ENCODE measurements at regions not wholly inside any gene's neighbourhood (a gene's known extent, or its start where the extent isn't known, plus 50 kb on each side); places are given as distances from the start of the nearest gene placed in this dataset.

- no peak for DNase-seq
- in situ Hi-C loops (cut with MboI; ENCODE audit: low pct_unique_long_range_greater_than_20kb, low sequenced_read_pairs) = no loop called here
Measured at GRCh38 chr12:92547420-92547819, 155.4 kb upstream of the PLEKHG7 start.

GRCh38 chr12:92546635-92547348, 156.0 kb upstream of the PLEKHG7 start:
- in situ Hi-C loops (cut with MboI; ENCODE audit: low pct_unique_long_range_greater_than_20kb, low sequenced_read_pairs) = no loop called here
- DNase-seq = no peak

- in situ Hi-C loops (cut with MboI; ENCODE audit: low pct_unique_long_range_greater_than_20kb, low sequenced_read_pairs) = no loop called here
- no peak for DNase-seq
Measured at GRCh38 chr12:92546259-92546634, 156.5 kb upstream of the PLEKHG7 start.

- in situ Hi-C loops (cut with MboI; ENCODE audit: low pct_unique_long_range_greater_than_20kb, low sequenced_read_pairs) = no loop called here
- DNase-seq = no peak
Measured at GRCh38 chr12:92544322-92544721, 158.5 kb upstream of the PLEKHG7 start.

- peak; percentile 31 for DNase-seq
- in situ Hi-C loops (cut with MboI; ENCODE audit: low pct_unique_long_range_greater_than_20kb, low sequenced_read_pairs) = no loop called here
Measured at GRCh38 chr12:92543840-92544239, 158.9 kb upstream of the PLEKHG7 start.

GRCh38 chr12:92543359-92543758, 159.4 kb upstream of the PLEKHG7 start:
- no peak for DNase-seq
- in situ Hi-C loops (cut with MboI; ENCODE audit: low pct_unique_long_range_greater_than_20kb, low sequenced_read_pairs) = no loop called here

GRCh38 chr12:92541731-92542130, 161.1 kb upstream of the PLEKHG7 start:
- in situ Hi-C loops (cut with MboI; ENCODE audit: low pct_unique_long_range_greater_than_20kb, low sequenced_read_pairs) = no loop called here
- no peak for DNase-seq

GRCh38 chr12:92540782-92541423, 161.9 kb upstream of the PLEKHG7 start:
- in situ Hi-C loops (cut with MboI; ENCODE audit: low pct_unique_long_range_greater_than_20kb, low sequenced_read_pairs) = no loop called here
- DNase-seq = peak; percentile 56

- DNase-seq = peak; percentile 34
- in situ Hi-C loops (cut with MboI; ENCODE audit: low pct_unique_long_range_greater_than_20kb, low sequenced_read_pairs) = no loop called here
Measured at GRCh38 chr12:92539976-92540781, 162.6 kb upstream of the PLEKHG7 start.

GRCh38 chr12:92539110-92539749, 163.6 kb upstream of the PLEKHG7 start:
- in situ Hi-C loops (cut with MboI; ENCODE audit: low pct_unique_long_range_greater_than_20kb, low sequenced_read_pairs) = no loop called here
- DNase-seq = peak; percentile 90

- no peak for DNase-seq
- in situ Hi-C loops (cut with MboI; ENCODE audit: low pct_unique_long_range_greater_than_20kb, low sequenced_read_pairs) = no loop called here
Measured at GRCh38 chr12:92537290-92537960, 165.4 kb upstream of the PLEKHG7 start.

GRCh38 chr12:92535961-92536360, 166.8 kb upstream of the PLEKHG7 start:
- no peak for DNase-seq
- in situ Hi-C loops (cut with MboI; ENCODE audit: low pct_unique_long_range_greater_than_20kb, low sequenced_read_pairs) = no loop called here

GRCh38 chr12:92533280-92533890, 169.4 kb upstream of the PLEKHG7 start:
- no peak for DNase-seq
- in situ Hi-C loops (cut with MboI; ENCODE audit: low pct_unique_long_range_greater_than_20kb, low sequenced_read_pairs) = no loop called here

GRCh38 chr12:92530706-92531105, 172.1 kb upstream of the PLEKHG7 start:
- no peak for DNase-seq
- in situ Hi-C loops (cut with MboI; ENCODE audit: low pct_unique_long_range_greater_than_20kb, low sequenced_read_pairs) = no loop called here

GRCh38 chr12:92529944-92530343, 172.8 kb upstream of the PLEKHG7 start:
- no peak for DNase-seq
- in situ Hi-C loops (cut with MboI; ENCODE audit: low pct_unique_long_range_greater_than_20kb, low sequenced_read_pairs) = no loop called here

- DNase-seq = no peak
- in situ Hi-C loops (cut with MboI; ENCODE audit: low pct_unique_long_range_greater_than_20kb, low sequenced_read_pairs) = no loop called here
Measured at GRCh38 chr12:92528586-92528985, 174.2 kb upstream of the PLEKHG7 start.

- in situ Hi-C loops (cut with MboI; ENCODE audit: low pct_unique_long_range_greater_than_20kb, low sequenced_read_pairs) = no loop called here
- no peak for DNase-seq
Measured at GRCh38 chr12:92528097-92528496, 174.7 kb upstream of the PLEKHG7 start.

- in situ Hi-C loops (cut with MboI; ENCODE audit: low pct_unique_long_range_greater_than_20kb, low sequenced_read_pairs) = no loop called here
- no peak for DNase-seq
Measured at GRCh38 chr12:92524489-92524888, 178.3 kb upstream of the PLEKHG7 start.

GRCh38 chr12:92520511-92520910, 182.3 kb upstream of the PLEKHG7 start:
- DNase-seq = no peak
- in situ Hi-C loops (cut with MboI; ENCODE audit: low pct_unique_long_range_greater_than_20kb, low sequenced_read_pairs) = no loop called here
